ENCODE measurements at regions not wholly inside any gene's neighbourhood (a gene's known extent, or its start where the extent isn't known, plus 50 kb on each side); places are given as distances from the start of the nearest gene placed in this dataset.

DNA sequence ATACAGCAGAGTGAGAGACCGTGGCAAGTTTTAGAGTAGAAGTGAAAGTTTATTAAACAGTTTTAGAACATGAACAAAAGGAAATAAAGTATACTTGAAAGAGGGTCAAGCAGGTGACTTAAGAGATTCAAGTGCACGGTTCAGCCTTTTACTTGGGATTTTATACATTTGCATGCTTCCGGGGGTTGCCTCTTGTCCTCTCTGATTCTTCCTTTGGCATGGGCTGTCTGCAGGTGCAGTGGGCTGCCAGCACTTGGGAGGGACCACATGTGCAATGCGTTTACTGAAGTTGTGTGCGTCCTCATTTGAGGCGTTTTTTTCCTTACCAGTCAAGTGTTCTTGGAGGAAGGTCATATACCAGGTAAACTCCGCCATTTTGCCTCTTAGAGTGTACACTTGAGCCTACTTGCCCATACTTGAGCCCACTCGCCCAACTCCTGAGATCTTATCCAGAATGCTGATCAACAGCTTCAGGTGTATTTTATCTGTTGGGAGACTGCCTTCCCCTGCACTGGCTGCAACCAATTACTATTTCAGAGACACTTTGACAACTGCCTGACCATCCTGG is 195.2 kb downstream of the IRX5 start:
- no peak for DNase-seq (ENCODE audit: low read depth)
- TF ChIP-seq, protein P1, sequence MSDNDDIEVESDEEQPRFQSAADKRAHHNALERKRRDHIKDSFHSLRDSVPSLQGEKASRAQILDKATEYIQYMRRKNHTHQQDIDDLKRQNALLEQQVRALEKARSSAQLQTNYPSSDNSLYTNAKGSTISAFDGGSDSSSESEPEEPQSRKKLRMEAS (IDR thresholded peaks at IDR 0.05; ENCODE audit: low read depth, low read length) = no peak
- no peak for TF ChIP-seq POLR2A (IDR thresholded peaks at IDR 0.05; ENCODE audit: extremely low read depth, insufficient read length)
- no peak for TF ChIP-seq MYC (IDR thresholded peaks at IDR 0.05; ENCODE audit: low read depth, low read length)
- TF ChIP-seq, protein P2, sequence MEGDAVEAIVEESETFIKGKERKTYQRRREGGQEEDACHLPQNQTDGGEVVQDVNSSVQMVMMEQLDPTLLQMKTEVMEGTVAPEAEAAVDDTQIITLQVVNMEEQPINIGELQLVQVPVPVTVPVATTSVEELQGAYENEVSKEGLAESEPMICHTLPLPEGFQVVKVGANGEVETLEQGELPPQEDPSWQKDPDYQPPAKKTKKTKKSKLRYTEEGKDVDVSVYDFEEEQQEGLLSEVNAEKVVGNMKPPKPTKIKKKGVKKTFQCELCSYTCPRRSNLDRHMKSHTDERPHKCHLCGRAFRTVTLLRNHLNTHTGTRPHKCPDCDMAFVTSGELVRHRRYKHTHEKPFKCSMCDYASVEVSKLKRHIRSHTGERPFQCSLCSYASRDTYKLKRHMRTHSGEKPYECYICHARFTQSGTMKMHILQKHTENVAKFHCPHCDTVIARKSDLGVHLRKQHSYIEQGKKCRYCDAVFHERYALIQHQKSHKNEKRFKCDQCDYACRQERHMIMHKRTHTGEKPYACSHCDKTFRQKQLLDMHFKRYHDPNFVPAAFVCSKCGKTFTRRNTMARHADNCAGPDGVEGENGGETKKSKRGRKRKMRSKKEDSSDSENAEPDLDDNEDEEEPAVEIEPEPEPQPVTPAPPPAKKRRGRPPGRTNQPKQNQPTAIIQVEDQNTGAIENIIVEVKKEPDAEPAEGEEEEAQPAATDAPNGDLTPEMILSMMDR (IDR thresholded peaks at IDR 0.05; ENCODE audit: low read depth, low read length) = no peak
- H3K4me3 ChIP-seq (ENCODE audit: low read depth, low read length) = no peak overlapping the region

DNA sequence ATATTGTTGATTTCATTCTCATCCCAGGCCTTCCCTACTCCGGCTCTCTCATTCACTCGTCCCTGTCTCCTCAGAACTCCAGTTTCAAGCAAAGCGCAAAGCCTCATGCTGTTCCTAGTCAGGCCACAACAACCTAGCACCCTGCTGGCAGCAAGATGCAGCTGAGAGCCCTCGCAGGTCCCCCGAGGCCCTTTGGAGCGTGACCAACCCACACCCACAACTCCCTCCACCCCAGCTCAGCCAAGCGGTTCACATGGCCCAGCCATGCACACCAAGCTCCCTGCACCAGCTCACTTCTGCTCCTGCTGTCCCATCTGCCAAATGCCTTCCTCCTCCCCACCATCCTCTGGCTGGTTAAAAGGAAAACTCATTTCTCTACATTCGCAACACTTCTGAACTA is 195.8 kb downstream of the IRX5 start:
- TF ChIP-seq, protein P1 (IDR thresholded peaks at IDR 0.05; ENCODE audit: low read depth, low read length) = no peak
- no peak for TF ChIP-seq POLR2A (IDR thresholded peaks at IDR 0.05; ENCODE audit: extremely low read depth, insufficient read length)
- no peak for TF ChIP-seq MYC (IDR thresholded peaks at IDR 0.05; ENCODE audit: low read depth, low read length)
- TF ChIP-seq, protein P2 (IDR thresholded peaks at IDR 0.05; ENCODE audit: low read depth, low read length) = no peak
- no peak overlapping the region for H3K4me3 ChIP-seq (ENCODE audit: low read depth, low read length)
- peak; percentile 73 for DNase-seq (ENCODE audit: low read depth)

DNA sequence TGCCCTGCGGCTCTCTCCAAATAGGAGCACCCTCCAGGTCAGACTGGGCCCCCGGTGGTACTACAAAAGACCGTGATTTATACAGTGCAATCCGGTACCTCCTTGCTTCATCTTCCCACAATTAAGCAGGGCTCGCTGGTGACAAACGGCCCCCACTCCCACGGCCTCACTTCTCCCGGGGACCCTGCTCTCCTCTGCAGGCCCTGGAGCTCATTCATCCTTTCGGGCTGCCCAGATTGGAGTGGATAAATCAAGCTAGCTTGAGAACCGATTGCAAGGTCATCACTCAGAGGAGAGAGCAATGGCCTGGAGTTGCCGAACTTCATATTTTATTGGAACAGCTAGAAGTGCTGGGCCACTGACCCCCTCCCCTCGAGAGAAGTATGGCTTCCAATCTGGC is 193.5 kb upstream of the IRX6 start:
- DNase-seq (ENCODE audit: low read depth) = no peak
- TF ChIP-seq, protein P2 (IDR thresholded peaks at IDR 0.05; ENCODE audit: low read depth, low read length) = no peak
- TF ChIP-seq MYC (IDR thresholded peaks at IDR 0.05; ENCODE audit: low read depth, low read length) (no peak), POLR2A (IDR thresholded peaks at IDR 0.05; ENCODE audit: extremely low read depth, insufficient read length) (no peak)
- TF ChIP-seq, protein P1 (IDR thresholded peaks at IDR 0.05; ENCODE audit: low read depth, low read length) = no peak
- no peak overlapping the region for H3K4me3 ChIP-seq (ENCODE audit: low read depth, low read length)

DNA sequence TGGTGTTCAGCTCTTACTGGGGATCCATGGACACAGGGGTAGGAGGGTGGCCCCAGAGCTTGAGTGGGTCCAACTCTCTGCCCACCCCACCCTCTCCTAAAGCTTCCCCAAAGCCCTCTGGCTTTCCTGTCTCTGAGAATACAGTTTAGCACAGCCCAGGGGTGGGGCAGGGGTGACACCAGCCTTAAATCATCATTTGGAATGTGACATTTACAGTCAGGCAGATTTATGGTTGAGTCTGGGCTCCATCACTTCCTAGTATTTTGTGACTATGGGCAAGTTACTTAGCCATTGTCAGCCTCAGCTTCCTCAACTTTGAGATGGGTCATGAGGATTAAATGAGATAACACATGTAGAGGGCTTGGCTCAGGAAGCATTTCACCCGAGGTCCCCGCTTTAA is 193.1 kb upstream of the IRX6 start:
- H3K4me3 ChIP-seq (ENCODE audit: low read depth, low read length) = no peak overlapping the region
- no peak for DNase-seq (ENCODE audit: low read depth)
- TF ChIP-seq MYC (IDR thresholded peaks at IDR 0.05; ENCODE audit: low read depth, low read length) (no peak), POLR2A (IDR thresholded peaks at IDR 0.05; ENCODE audit: extremely low read depth, insufficient read length) (no peak)
- TF ChIP-seq, protein P2 (IDR thresholded peaks at IDR 0.05; ENCODE audit: low read depth, low read length) = no peak
- TF ChIP-seq, protein P1 (IDR thresholded peaks at IDR 0.05; ENCODE audit: low read depth, low read length) = no peak

DNA sequence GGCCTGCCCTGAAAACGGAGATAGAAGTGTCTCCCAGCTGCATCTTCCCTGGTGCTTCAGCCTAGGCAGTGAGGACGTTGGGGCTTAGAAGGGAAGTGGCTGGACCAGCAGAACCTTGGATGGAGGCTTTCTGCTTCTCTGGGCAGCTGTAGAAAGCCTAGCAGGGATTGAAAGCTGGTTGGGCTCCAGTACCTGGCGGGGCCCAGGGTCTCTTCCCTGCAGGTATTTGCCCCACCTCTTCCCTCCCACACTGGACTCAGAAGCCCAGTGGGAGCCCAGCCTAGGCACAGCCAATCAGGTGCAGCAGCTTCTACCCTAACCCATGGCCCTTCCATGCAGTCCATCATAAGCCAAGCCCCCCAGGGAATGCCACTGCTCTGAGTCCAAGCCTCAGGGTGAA is 190.3 kb upstream of the IRX6 start:
- H3K4me3 ChIP-seq (ENCODE audit: low read depth, low read length) = no peak overlapping the region
- DNase-seq (ENCODE audit: low read depth) = no peak
- TF ChIP-seq, protein P2 (IDR thresholded peaks at IDR 0.05; ENCODE audit: low read depth, low read length) = no peak
- TF ChIP-seq POLR2A (IDR thresholded peaks at IDR 0.05; ENCODE audit: extremely low read depth, insufficient read length) (no peak), MYC (IDR thresholded peaks at IDR 0.05; ENCODE audit: low read depth, low read length) (no peak)
- TF ChIP-seq, protein P1 (IDR thresholded peaks at IDR 0.05; ENCODE audit: low read depth, low read length) = no peak

Measured in NB4 (cell line).